A549 (cell line): ENCODE measurements at regions not wholly inside any gene's neighbourhood (a gene's known extent, or its start where the extent isn't known, plus 50 kb on each side); places are given as distances from the start of the nearest gene placed in this dataset.

Source experiments
- ATAC-seq, 2 experiments: fragments of 200-7000 bp in 1 of 2; fragments of >200 bp in 1 of 2; cut with Nextera tagmentation in 1 of 2; cut with Tn5 transposase in 1 of 2; 3 replicates each; pipeline versions ENCODE4 v1.8.0 to v1.9.1; 2018 to 2020; ENCODE audit warnings: mild to moderate bottlenecking in 1 of 2, moderate library complexity in 1 of 2
- CTCF ChIA-PET: fragments of 300-600 bp; sonication (Branson Sonifier 250); formaldehyde crosslinking; extraction: SDS; loops from one replicate; lab custom pipeline; 2021; ENCODE audit warnings: antibody characterized with exemption, inconsistent platforms; lab: Yijun Ruan, JAX
- POLR2A ChIA-PET: fragments of 350-600 bp; formaldehyde crosslinking; extraction: SDS; loops from one replicate; lab custom pipeline; 2021; ENCODE audit warnings: antibody characterized with exemption, inconsistent platforms; lab: Yijun Ruan, JAX
- DNase-seq, 2 experiments: peaks; one replicate each; pipeline versions ENCODE4 v3.0.0 to v3.0.0-alpha.2; 2011 to 2016; ENCODE audit warnings: low read depth in 1 of 2, low spot score in 1 of 2
- FAIRE-seq: peaks from 2 replicates; lab custom pipeline; 2011; peaks lifted over from hg19 to GRCh38; lab: Jason Lieb, UNC
- H3K27ac ChIP-seq, 2 experiments: fragments of >200 bp; sonication (Bioruptor Twin); formaldehyde crosslinking; 3 replicates each; pipeline ENCODE4 v1.5.1; 2016 to 2017
- H3K4me1 ChIP-seq: fragments of >200 bp; sonication (Bioruptor Twin); formaldehyde crosslinking; 3 replicates; pipeline ENCODE4 v1.6.1; 2016
- H3K4me2 ChIP-seq: fragments of >200 bp; sonication (Bioruptor Twin); formaldehyde crosslinking; 3 replicates; pipeline ENCODE4 v1.6.1; 2016
- H3K4me3 ChIP-seq: fragments of >200 bp; sonication (Bioruptor Twin); formaldehyde crosslinking; 3 replicates; pipeline ENCODE4 v1.5.1; 2016
- H3K9me3 ChIP-seq: fragments of >200 bp; sonication (Bioruptor Twin); formaldehyde crosslinking; 3 replicates; pipeline ENCODE4 v1.6.1; 2016
- CEBPB ChIP-seq, 2 experiments: fragments of >200 bp in 1 of 2; sonication (Bioruptor Twin) in 1 of 2; formaldehyde crosslinking in 1 of 2; IDR thresholded peaks; 2 replicates each; pipeline ENCODE4 v1.6.1; 2012 to 2016
- EHF ChIP-seq: fragments of 250-450 bp; sonication (Bioruptor Pico); IDR thresholded peaks from 2 replicates; pipeline ENCODE4 v1.5.0; 2020; ENCODE audit warnings: mild to moderate bottlenecking
- HOXB13 ChIP-seq: fragments of 250-450 bp; sonication (Bioruptor Pico); IDR thresholded peaks from 2 replicates; pipeline ENCODE4 v1.5.0; 2020; ENCODE audit warnings: low read depth, mild to moderate bottlenecking, moderate library complexity
- JUN ChIP-seq, 2 experiments: fragments of >200 bp; sonication (Bioruptor Twin); formaldehyde crosslinking; IDR thresholded peaks; 2 replicates in 1 of 2; 3 replicates in 1 of 2; pipeline ENCODE4 v1.6.1; 2016 to 2017
- JUNB ChIP-seq: fragments of >200 bp; sonication (Bioruptor Twin); formaldehyde crosslinking; IDR thresholded peaks from 2 replicates; pipeline ENCODE4 v1.6.1; 2016
- KDM1A ChIP-seq: fragments of 200-600 bp; sonication (generic); IDR thresholded peaks from 2 replicates; pipeline ENCODE4 v1.6.1; 2016; ENCODE audit warnings: low read depth, mild to moderate bottlenecking
- RCOR1 ChIP-seq: fragments of 150-350 bp; IDR thresholded peaks from 2 replicates; pipeline ENCODE4 v1.6.1; 2014; ENCODE audit warnings: antibody characterized with exemption, low read length, low read depth
- RNF2 ChIP-seq: fragments of 200-600 bp; sonication (generic); IDR thresholded peaks from 2 replicates; pipeline ENCODE4 v1.6.1; 2016; ENCODE audit warnings: low read depth, mild to moderate bottlenecking, antibody characterized with exemption, moderate library complexity, borderline replicate concordance
- ZFP36 ChIP-seq: fragments of 450-650 bp; IDR thresholded peaks from 2 replicates; pipeline ENCODE4 v1.6.1; 2014; ENCODE audit warnings: borderline replicate concordance; ENCODE audit not compliant: partially characterized antibody
- ZSCAN20 ChIP-seq: fragments of 250-450 bp; sonication (Bioruptor Pico); IDR thresholded peaks from 2 replicates; pipeline ENCODE4 v1.8.0; 2022; ENCODE audit warnings: mild to moderate bottlenecking, moderate library complexity
- WGBS: methylation state at CpG from one replicate; pipeline ENCODE4 v1.1.6; 2017; ENCODE audit errors: missing lambda C conversion rate; 5-methylcytosine and 5-hydroxymethylcytosine counted together
- TF ChIP-seq, protein P1 (sequence below): fragments of 250-450 bp; sonication (Bioruptor Pico); IDR thresholded peaks from 2 replicates; pipeline ENCODE4 v1.5.0; 2021; ENCODE audit warnings: mild to moderate bottlenecking, moderate library complexity, borderline replicate concordance

GRCh38 chr12:124437617-124438436, 129.6 kb downstream of the NCOR2 start:
- peak in 1 of 2 experiments; percentile 10; a peak in 1 of 6 replicates for ATAC-seq
- DNase-seq = no peak
- no peak overlapping the region for H3K4me3 ChIP-seq
- TF ChIP-seq JUN (IDR thresholded peaks at IDR 0.05) (no peak), EHF (no peak), RCOR1 (no peak), ZSCAN20 (CRISPR knock-in tag) (no peak)
- TF ChIP-seq, protein P1, sequence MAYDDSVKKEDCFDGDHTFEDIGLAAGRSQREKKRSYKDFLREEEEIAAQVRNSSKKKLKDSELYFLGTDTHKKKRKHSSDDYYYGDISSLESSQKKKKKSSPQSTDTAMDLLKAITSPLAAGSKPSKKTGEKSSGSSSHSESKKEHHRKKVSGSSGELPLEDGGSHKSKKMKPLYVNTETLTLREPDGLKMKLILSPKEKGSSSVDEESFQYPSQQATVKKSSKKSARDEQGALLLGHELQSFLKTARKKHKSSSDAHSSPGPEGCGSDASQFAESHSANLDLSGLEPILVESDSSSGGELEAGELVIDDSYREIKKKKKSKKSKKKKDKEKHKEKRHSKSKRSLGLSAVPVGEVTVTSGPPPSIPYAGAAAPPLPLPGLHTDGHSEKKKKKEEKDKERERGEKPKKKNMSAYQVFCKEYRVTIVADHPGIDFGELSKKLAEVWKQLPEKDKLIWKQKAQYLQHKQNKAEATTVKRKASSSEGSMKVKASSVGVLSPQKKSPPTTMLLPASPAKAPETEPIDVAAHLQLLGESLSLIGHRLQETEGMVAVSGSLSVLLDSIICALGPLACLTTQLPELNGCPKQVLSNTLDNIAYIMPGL (CRISPR knock-in tag) = no peak
- TF ChIP-seq, all 56 proteins: peak for 0
- ChIA-PET CTCF (interaction anchor here (1.5 kb wide), 1 partner anchor 334 kb away, joined by 4 read pairs; no protein-coding TSS in a partner anchor), POLR2A (no interaction called here)
- no peak overlapping the region for H3K27ac ChIP-seq
- no peaks in the 10 kb centered on the region for H3K9me3 ChIP-seq
- no peaks in the 10 kb centered on the region; the same call in 2 of the 3 replicates for H3K4me1 ChIP-seq
- no peak for FAIRE-seq
- H3K4me2 ChIP-seq = no peak overlapping the region
- WGBS = 93% methylated on average over 32 of the region's 36 CpGs

DNA sequence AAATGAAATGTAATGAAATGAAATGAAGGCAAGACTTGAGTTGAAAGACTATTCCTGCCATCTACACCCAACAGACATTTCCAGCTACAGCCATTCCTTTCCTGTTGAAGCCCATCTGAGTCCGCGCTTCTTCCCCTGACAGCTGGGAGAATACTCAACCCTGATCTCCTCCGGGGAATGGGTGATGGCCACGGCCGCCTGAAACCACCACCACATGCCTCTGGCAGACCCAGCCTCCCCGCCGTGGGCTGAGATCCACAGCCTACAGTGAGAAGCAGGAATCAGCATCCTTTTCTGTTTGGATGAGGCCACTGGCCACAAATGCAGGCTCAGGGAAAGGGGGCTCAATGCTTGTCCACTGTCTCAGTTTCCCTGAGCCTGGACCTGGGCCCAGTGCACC, 130.3 kb downstream of the NCOR2 start:
- Histone ChIP-seq H3K27ac (no peak overlapping the region), H3K9me3 (no peaks in the 10 kb centered on the region), H3K4me2 (no peak overlapping the region), H3K4me3 (no peak overlapping the region), H3K4me1 (no peaks in the 10 kb centered on the region; the same call in 2 of the 3 replicates)
- POLR2A ChIA-PET = no interaction called here
- no peak for DNase-seq
- no peak for ATAC-seq
- CTCF ChIA-PET = interaction anchor here (0.7 to 1.5 kb wide), 2 partner anchors 78 to 335 kb away, joined by 3 to 4 read pairs; no protein-coding TSS in a partner anchor
- TF ChIP-seq EHF (no peak), RNF2 (no peak), HOXB13 (CRISPR knock-in tag) (no peak)
- WGBS = 94% methylated on average over 7 of the region's 7 CpGs
- no peak for FAIRE-seq

- Histone ChIP-seq H3K4me1 (no peaks in the 10 kb centered on the region), H3K9me3 (no peaks in the 10 kb centered on the region), H3K4me3 (no peak overlapping the region), H3K4me2 (no peak overlapping the region), H3K27ac (0 out of 6 replicates have a peak overlapping the region, but pooled peaks of 1 of the 2 experiments have one; percentile 10)
- ChIA-PET POLR2A (no interaction called here), CTCF (interaction anchor here (0.7 kb wide), 1 partner anchor 78 kb away, joined by 3 read pairs; no protein-coding TSS in a partner anchor)
- 82% methylated on average over 8 of the region's 8 CpGs for WGBS
- TF ChIP-seq CEBPB (IDR thresholded peaks at IDR 0.05) = no peak
- ATAC-seq = peak; percentile 44 to 54; a peak in 5 of 6 replicates
- DNase-seq = peak in 1 of 2 experiments; percentile 43
- no peak for FAIRE-seq
Observed at GRCh38 chr12:124436366-124436765, 131.0 kb downstream of the NCOR2 start.

- H3K4me1 ChIP-seq = no peaks in the 10 kb centered on the region
- H3K9me3 ChIP-seq = no peaks in the 10 kb centered on the region
- ChIA-PET CTCF (interaction anchor here (0.8 kb wide), 1 partner anchor 57 kb away, joined by 3 read pairs; no protein-coding TSS in a partner anchor), POLR2A (no interaction called here)
- H3K4me2 ChIP-seq = no peak overlapping the region
- 93% methylated on average over 16 of the region's 16 CpGs for WGBS
- H3K4me3 ChIP-seq = no peak overlapping the region
- no peak for DNase-seq
- TF ChIP-seq ZFP36 (peak; percentile 73), KDM1A (0 out of 2 replicates have a peak, but pooled peaks have one; percentile 43), JUNB (no peak)
- TF ChIP-seq, all 56 proteins: peak for 2
- FAIRE-seq (no peak), ATAC-seq (peak in 1 of 2 experiments; percentile 11; a peak in 3 of 6 replicates)
- H3K27ac ChIP-seq = 0 out of 6 replicates have a peak overlapping the region, but pooled peaks of 1 of the 2 experiments have one; percentile 10
Observed at GRCh38 chr12:124435806-124436345, 131.5 kb downstream of the NCOR2 start.
